T47D (cell line): ENCODE measurements at regions not wholly inside any gene's neighbourhood (a gene's known extent, or its start where the extent isn't known, plus 50 kb on each side); places are given as distances from the start of the nearest gene placed in this dataset.

ENCODE experiments used
- DNase-seq, 2 experiments: peaks; one replicate each; pipeline versions ENCODE4 v3.0.0 to v3.0.0-alpha.2; 2011 to 2012; ENCODE audit warnings: low read depth in 1 of 2, low spot score in 1 of 2
- JUND ChIP-seq: IDR thresholded peaks from 2 replicates; pipeline ENCODE4 v1.6.1; 2012; ENCODE audit warnings: low read depth
- in situ Hi-C: cut with HindIII; loops from 2 replicates; pipeline ENCODE4 v1.10.0; 2016; ENCODE audit warnings: low sequenced_read_pairs, low pct_unique_long_range_greater_than_20kb

DNA sequence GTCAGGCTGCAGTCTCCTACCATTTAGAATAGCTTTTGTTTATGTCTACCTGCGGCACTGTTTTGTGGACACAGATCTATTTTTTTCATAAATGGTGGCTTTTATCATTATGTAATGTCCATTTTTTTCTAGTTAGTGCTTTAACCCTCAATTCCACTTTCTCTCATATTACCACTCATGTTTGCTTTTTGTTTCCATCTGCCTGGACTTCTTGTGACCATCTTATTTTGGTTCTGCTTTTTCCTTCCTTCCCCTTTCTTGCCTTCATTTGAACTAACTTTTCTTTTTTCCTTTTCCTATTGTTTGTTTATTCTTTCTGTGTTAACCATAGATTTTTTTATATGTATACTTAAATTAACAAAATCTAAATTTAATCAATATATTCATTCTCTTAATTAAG is 63.2 kb upstream of the SLC22A11 start:
- no peak for TF ChIP-seq JUND
- no peak for DNase-seq
- in situ Hi-C loops = no loop called here

DNA sequence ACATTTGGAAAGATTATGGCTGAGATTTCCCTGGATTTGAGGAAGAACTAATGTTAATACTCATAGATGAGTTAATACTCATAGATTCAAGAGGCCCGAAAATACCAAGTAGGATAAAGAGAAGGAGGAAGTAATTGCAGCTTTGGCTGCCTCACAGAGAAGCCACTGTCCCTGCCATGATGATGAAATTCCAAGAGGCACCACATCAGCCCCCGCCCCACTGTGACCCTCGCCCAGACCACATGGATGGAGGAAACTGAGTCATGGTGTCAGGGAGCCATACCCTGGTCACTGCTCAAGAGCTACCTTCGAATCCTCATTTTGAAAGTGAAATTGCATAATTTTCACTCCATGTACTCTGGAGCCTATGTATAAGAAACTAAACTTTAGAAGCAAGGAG is 57.6 kb upstream of the SLC22A11 start:
- no peak for DNase-seq
- in situ Hi-C loops = no loop called here
- no peak for TF ChIP-seq JUND

DNA sequence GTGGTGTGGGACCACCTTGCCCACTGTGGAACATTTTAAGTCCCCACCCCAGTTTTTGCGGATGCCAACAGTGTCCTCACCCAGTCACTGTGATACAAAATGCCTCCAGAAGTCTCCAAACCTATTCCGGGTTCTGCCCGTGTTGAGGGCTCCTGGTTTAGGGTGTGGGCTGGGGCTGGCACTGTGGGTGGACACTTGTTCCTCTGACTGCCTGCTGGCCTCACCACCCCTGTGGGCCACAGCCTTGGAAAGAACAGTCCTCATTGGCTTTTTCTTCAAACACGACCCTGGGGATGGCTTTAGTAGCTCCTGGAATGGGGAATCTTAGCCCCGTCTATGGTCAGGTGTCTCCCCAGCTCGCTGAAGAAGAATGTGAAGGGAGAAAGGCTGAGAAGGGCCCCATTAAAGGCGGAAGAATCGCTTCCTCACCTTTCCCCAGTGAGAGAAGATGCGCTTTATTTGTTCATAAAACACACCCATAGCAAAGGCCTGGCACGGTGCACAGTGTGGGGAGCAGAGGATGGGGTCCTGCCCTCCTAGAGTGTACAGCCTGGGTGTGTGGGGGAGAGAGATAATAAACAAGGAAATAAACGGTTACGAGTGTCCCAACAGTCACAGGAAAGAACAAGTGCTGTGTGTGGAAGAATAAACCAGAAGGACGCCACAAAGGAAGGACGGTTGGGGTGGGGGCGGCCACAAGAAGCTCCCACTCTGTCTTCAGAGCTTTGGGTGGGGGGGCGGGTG is 56.3 kb upstream of the SLC22A11 start:
- DNase-seq = no peak
- no peak for TF ChIP-seq JUND
- in situ Hi-C loops = no loop called here

DNA sequence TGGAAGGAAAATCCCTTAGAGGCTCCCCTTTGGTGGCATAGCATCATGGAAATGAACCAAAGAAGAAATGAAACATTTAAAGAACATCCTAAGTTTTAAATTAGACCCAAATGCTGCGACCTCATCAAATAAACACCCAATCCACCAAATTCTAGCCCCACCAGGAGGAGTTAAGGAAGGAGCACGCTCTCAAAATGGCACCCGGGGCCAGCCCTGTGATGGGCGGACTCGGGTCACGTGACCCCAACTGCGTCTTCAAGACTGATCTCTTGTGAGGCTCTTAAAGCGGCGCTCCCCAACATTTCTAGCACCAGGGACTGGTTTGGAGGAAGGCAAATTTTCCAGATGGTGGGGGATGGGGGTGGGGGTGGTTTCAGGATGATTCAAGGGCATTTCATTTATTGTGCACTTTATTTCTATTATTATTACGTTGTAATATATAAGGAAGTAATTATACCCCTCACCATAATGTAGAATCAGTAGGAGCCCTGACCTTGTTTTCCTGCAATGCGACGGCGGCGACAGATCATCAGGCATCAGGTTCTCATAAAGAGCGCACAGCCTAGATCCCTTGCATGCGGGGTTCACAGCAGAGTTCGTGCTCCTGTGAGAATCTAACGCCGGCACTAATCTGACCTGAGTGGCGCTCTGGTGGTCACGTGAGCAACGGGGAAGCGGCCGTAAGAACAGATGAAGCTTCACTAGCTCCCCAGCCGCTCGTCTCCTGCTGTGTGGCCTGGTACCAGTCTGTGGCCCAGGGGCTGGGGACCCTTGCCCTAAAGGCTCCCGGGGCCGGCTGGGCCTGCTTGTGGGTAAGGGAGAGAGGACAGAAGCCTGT is 55.3 kb upstream of the SLC22A11 start:
- no peak for TF ChIP-seq JUND
- DNase-seq = peak in 1 of 2 experiments; percentile 51
- in situ Hi-C loops = no loop called here

DNA sequence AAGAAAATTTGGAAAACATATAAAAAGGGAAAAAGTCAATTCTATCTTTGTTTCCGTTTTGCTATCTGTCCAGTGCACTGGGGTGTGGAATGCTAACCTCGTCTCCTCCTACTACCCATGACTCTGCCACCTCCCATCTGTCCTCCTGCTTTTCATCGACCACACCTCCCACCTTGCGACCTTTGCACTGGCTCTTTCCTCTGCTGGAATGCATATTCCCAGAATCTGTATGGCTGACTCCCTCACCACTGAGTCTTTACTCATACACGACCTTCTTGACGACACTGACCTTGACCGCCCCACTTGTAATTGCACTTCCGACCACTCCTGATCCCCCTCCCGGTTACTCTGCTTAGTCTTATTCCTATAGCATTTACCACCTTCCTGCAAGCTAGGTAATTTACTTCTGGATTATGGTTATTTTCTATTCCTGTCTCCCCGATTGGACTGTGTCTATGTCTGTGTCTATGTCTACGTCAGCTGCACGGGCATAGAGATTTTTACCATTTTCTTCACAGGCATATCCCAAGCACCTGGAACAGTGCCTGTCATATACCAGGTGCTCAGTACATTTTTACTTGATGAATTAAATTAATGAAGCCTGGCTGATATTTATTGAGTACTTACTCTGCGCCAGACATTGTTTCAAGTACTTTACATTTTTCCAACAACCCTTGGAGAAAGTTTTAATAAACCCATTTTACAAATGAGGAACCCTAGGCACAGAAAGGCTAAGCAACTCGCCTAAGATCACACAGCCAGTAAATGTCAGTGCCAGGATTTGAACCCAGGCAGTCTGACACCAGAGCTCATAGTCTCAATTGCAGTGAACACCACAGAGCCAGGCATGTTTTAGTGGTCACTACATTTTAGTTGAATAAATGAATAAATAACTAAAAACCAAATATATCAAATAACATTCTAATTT is 54.0 kb upstream of the SLC22A11 start:
- in situ Hi-C loops = no loop called here
- TF ChIP-seq JUND = no peak
- DNase-seq = no peak

DNA sequence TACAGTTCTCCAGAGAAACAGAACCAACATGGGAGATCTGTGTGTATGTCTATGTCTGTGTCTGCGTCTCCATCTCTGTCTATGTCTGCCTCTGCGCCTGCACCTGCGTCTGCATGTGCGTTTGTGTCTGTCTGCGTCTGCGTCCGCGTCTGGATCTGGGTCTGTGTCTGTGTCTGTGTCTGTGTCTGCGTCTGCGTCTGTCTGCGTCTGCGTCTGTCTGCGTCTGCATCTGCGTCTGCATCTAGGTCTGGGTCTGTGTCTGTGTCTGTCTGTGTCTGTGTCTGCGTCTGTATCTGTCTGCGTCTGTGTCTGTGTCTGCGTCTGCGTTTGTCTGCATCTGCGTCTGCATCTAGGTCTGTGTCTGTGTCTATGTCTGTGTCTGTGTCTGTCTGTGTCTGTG is 53.1 kb upstream of the SLC22A11 start:
- DNase-seq = no peak
- in situ Hi-C loops = no loop called here
- no peak for TF ChIP-seq JUND

DNA sequence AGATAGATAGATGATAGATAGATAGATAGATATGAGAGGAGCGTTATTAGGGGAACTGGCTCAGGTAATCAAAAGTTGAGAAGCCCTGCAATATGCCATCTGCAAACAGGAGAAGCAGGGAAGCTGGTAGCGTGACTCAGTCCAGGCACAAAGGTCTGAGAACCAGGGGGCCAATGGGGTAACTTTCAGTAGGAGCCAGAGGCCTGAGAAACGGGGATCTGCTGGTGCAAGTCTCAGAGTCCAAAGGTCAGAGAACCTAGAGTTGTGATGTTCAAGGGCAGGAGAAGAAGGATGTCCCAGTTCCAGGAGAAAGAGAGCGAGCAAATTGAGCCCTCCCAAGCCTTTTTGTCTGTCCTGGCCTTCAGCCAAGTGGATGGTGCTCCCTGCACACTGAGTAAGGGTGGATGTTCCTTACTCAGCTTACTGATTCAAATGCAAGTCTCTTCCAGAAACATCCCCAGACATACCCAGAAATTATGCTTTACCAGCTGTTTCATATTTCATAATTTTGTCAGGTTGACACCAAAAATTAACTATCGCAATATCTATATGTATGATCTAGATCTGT is 52.5 kb upstream of the SLC22A11 start:
- no peak for TF ChIP-seq JUND
- DNase-seq = no peak
- in situ Hi-C loops = no loop called here

DNA sequence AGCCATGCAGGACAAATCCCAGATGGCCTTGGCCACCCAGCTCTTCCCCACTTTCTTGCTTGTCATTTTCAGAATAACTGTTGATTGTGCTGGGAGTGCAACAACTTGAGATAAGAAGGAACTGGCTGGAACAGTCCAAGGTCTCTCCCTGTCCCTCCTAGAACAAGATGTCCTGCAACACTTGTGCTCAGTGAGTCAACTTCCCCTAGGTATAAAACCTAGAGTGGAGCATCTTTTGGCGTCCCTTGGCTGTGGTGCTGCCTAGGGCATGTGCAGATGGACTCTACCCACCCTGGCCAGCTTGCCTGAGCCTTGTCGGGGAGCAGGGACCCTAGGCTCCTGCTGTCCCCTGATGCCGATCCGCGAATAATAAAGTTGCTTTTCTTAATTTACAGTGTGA is 50.7 kb upstream of the SLC22A11 start:
- DNase-seq = no peak
- in situ Hi-C loops = no loop called here
- TF ChIP-seq JUND = no peak
